Stimulated activated CD8-positive, alpha-beta memory T cell treated with anti-CD3 and anti-CD28 coated beads, Interleukin-2, amount 100 ng/mL, for 1 hour (primary cell): ENCODE measurements at regions not wholly inside any gene's neighbourhood (a gene's known extent, or its start where the extent isn't known, plus 50 kb on each side); places are given as distances from the start of the nearest gene placed in this dataset.
"Not testable (repeated sequence)": the region's sequence is repeated elsewhere in the genome, so short reads cannot be mapped to it uniquely, and the experiment has no call there.

Source experiments
- DNase-seq, 2 donors: peaks; one replicate each; pipeline ENCODE4 v3.0.0-alpha.2; 2020; ENCODE audit warnings: low read depth in 2 of 2

GRCh38 chr11:116335891-116336290 is 436.9 kb downstream of the BUD13 start:
- no peak for DNase-seq

DNA sequence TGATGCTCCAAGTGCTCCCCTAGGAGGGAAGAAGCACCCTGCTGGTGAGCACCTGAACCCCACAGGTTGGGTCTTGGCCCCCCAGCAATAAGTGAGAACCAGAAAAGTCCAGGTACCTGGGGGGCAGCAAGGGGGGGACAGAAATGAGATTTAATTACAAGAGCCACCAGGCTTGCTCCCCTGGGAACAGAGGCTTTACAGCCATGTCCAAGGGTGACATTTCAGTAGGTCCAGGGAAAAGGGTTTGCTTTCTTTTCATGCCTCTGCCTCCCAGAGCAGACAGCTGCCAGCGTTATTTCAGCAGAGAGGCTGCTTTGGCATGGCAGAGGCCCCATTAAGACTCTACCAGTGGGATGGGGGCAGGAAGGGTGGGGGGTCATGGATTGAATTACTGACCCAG is 437.7 kb downstream of the BUD13 start:
- no peak for DNase-seq

DNA sequence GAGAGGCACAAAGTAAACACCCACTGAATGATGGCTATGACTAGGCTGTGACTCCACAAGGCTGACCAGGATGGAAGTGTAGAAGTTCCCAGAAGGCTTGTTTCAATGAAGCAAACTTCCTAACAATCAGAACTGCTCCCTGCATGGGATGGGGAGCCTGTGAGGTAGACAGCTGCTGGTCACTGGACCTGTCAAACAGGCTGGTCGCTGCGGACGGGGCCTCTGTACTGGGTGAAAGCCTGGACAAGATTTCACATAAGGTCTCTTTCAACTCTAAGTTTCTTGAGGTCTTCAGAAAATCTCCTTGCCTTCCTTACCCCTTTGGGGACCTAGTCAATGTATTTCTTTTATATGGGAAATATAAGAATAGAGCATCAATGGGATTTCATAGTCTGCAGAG is 438.2 kb downstream of the BUD13 start:
- DNase-seq = no peak

DNA sequence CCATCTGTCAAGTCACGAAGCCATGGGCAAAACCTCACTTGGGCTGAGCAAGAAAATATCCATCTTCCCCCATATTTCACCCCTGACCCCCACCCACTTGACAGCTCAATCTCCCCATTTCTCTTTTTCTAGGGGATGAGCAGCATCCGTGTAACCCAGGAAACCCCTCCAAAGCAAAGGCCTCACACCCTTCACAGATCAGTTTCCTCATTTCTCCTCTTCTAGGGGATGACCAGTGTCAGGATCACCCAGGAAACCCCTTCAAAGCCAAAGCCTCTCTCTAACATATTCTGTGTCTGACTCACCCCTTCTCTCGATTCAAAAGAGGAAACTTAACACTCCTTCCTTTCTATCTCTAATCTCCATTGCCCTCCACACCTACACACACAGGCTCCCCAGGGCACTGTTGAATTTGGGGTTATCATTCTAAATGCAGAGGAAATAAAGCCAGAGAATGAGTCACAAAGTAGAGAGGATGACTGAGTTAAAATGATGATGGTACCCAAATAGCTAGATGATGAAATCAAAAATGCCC is 439.7 kb downstream of the BUD13 start:
- DNase-seq = no peak

GRCh38 chr11:116332391-116332790 is 440.4 kb downstream of the BUD13 start:
- no peak for DNase-seq

GRCh38 chr11:116331381-116331780 is 441.4 kb downstream of the BUD13 start:
- DNase-seq = no peak

- DNase-seq = no peak
Observed at GRCh38 chr11:116330439-116331185, 442.2 kb downstream of the BUD13 start.

DNA sequence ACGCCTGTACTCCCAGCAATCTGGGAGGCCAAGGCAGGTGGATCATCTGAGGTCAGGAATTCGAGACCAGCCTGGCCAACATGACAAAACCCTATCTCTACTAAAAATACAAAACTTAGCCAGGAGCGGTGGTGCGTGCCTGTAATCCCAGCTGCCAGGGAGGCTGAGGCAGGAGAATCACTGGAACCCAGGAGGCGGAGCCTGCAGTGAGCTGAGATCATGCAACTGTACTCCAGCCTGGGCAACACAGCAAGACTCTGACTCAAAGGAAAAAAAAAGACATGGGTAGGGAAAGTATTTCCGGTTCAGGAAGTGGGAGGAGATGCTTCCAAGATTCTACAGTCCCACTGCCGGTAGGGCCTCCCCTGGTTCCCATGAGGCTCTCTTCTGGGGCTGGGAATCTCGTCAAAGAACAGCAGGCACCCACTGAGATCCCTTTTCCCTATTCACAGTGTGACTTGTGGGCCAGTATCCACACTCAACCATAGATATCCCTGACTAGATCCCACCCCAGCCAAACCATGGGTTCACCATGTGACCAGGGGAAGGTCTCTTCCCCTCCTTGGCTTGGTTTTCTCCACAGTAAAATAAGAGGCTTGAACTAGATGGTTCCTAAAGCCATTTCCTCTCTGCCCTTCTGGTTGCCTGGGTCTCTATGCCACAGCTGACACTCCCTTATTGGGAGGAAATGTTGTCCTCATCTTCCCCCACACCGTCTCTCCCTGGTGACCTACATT is 443.3 kb downstream of the BUD13 start:
- DNase-seq = no peak

DNA sequence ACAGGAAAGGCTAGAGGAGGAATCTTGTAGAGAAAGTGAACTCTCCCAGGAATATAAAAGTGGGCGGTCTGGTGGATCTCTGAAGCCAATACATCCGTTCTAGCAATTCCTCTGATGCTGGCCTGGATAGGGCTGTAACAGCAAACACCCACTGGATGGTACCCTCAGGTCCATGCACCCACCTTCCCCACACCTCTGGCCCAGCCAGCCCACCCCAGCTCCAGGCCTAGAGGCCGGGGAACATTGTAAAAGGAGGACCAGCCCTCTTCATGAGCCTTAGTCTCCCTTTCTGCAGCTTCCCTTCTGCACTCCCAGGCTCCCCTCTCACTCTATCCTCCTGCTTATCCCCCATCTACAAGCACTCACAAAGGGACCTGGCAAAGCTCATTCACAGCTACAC is 443.9 kb downstream of the BUD13 start:
- no peak for DNase-seq

GRCh38 chr11:116328391-116328790 is 444.4 kb downstream of the BUD13 start:
- no peak for DNase-seq

DNA sequence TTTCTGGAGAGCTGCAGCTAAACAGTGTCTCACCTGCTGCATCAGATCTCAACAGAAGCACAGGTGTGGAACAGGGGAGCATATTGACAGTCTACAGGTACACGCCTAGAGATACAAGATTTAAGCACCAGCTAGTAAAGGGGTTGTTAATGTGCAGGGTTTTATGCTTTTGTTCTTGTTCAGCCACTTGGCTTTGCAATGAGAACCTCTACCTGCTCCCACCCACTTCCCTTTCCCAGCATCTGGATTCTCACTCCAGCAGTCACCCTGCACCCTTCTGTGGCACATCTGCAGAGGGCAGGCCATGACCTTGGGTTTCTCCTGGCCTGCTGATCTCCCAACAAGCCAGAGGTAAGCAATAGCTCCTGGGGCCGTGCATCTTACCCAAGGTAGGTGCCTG is 446.6 kb downstream of the BUD13 start:
- no peak for DNase-seq

DNA sequence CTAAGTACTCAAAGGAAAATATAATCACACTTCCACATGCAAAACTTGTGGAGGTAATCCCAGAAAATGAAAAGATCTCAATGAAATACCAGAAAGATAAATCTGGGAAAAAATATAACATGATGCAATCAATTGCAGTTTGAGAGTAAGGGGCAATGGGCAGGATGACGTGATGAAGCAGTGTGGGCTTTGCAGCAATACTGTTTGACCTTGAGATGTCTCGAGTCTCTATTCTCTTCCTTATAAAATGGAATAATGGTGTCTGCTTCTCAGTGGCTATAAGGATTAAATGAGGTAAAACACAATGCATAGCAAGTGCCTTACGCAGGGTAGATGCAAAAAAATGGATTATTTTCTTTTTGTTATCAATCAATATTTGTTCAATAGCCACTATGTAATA is 447.5 kb downstream of the BUD13 start:
- no peak for DNase-seq

- DNase-seq = not testable (repeated sequence)
Observed at GRCh38 chr11:116324077-116324476, 448.7 kb downstream of the BUD13 start.

DNA sequence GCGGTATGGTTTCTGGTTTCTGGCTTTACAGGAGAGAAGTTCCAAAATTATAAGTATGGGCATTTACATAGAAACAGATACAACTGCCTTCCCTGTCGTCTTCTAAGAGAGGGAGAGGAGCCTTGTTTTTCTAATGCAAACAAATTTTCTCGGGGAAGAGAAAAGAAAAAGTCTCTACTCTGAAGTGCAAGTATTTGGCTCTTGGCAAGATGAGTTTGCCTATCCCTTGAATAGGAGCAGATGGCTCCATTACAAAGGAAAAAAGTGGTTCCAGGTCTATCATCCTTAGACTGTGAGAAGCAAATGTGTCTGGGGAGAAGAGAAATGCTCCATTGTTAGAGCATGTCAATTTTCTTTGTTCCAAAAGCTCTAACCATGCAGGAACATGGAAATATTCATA is 455.6 kb downstream of the BUD13 start:
- DNase-seq = no peak

- no peak for DNase-seq
Observed at GRCh38 chr11:116314006-116314405, 458.8 kb downstream of the BUD13 start.

DNA sequence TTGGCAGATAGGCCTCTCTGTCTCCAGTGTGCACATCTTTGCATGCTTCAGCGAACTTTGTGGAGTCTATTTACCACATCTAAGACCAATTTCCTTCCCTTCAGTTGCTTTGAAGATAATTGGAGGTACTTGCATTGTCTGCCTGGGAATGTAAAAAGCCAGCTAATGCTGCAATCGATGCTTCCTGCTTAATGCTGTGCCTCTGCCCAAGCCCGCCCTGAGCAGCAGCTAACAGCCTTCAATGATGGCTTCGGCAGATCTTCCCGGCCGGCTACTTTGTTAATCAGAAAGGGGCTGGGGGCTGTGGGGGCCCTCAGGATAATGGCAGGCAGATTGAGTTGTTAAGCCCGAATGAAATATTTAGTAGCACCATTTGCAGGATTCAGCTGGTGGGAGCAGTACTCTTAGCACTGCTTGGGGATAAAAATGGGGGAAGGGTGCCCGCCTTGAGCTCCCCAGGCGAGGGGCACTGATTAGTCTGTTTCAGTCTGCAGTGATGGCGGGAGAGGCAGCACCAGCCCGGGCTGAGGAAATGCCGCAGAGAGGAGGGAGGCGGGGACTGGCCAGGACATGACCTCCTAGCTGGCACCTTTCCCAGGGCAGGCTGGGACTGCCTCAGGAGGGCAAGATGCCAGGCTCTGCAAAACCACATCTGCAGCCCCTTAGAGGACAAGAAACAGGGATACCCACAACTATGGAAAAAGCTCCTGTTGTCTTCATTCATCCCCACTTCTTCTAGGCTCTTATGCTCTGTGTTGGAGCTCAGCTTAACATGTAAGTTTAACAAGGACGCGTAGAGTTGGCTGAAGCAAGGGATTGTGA is 460.0 kb downstream of the BUD13 start:
- DNase-seq = no peak

- no peak for DNase-seq
Observed at GRCh38 chr11:116311206-116311605, 461.6 kb downstream of the BUD13 start.

- DNase-seq = no peak
Observed at GRCh38 chr11:116310698-116311097, 462.1 kb downstream of the BUD13 start.

GRCh38 chr11:116310226-116310625 is 462.6 kb downstream of the BUD13 start:
- no peak for DNase-seq

- DNase-seq = no peak
Observed at GRCh38 chr11:116309446-116309845, 463.3 kb downstream of the BUD13 start.

- no peak for DNase-seq
Observed at GRCh38 chr11:116302756-116303155, 470.0 kb downstream of the BUD13 start.

- no peak for DNase-seq
Observed at GRCh38 chr11:116301141-116301540, 471.6 kb downstream of the BUD13 start.
